ENCODE measurements at regions not wholly inside any gene's neighbourhood (a gene's known extent, or its start where the extent isn't known, plus 50 kb on each side); places are given as distances from the start of the nearest gene placed in this dataset.
"Not testable (repeated sequence)": the region's sequence is repeated elsewhere in the genome, so short reads cannot be mapped to it uniquely, and the experiment has no call there.

- DNase-seq (ENCODE audit: low read depth in 3 of 3) = no peak
These were observed 322.1 kb downstream of the MEX3B start for GRCh38 chr15:81723701-81724100.

DNA sequence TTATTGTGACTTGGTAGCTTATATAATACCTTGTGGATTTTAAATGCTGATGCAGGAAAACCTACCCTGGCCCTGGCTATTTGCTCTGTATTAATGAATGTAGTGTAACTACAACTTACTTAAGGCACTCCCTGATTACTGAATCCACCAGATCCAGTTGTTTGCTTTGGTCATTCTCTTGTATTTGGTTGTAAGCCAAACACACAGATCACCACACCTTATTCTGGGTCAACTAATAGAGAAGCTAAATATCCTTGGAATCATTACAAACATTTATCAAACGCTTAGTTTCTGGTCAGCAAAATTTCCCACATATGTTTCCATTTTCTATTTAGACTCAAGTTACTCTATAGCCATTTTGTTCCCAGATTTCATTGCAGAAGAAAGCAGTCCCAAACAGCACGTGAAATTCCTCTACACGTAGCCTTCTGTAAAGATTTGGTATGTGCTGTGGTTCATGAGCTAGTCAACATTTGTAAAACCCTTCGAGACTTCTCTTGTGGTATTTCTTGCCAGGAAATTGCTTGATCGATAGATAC is 322.6 kb downstream of the MEX3B start:
- DNase-seq (ENCODE audit: low read depth in 3 of 3) = no peak

- not testable (repeated sequence) for DNase-seq (ENCODE audit: low read depth in 3 of 3)
These were observed 329.4 kb downstream of the MEX3B start for GRCh38 chr15:81716468-81716867.

DNA sequence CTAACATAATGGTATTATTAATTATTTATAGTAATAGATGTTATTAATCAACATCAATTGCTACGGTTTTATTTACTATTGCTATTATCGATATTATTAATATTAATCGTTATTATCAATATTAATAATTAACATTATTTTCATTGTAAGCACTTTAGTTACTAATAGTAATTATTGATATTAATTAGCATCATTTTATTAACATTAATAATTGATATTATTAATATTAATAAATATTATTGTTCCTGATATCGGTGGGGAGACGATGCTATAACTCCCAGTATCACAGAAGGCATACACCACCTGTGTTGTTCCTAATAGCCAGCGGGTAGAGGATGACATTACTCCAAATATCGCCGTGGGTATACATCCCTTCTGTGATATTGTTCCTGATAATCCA is 335.5 kb downstream of the MEX3B start:
- DNase-seq (ENCODE audit: low read depth in 3 of 3) = no peak

- DNase-seq (ENCODE audit: low read depth in 3 of 3) = not testable (repeated sequence)
These were observed 332.9 kb upstream of the TMC3 start for GRCh38 chr15:81706816-81707346.

DNA sequence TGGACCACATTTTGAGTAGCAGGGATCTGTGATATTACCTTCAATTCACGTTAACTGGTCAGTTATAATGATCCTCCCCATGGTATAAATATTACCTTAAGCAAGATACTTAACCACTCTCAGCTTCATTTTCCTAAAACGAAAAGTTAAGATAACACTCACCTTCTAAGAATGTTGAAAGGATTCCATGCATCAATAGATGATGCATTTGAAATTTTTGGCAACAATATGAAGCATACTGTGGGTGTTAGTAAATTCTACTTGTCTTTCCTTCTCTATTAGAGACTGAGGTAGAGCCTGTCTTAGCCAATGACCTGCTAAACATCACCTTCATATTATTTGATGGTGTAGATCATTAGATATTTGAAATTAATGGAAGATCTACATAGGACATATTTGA is 331.7 kb upstream of the TMC3 start:
- DNase-seq (ENCODE audit: low read depth in 3 of 3) = not testable (repeated sequence)

GRCh38 chr15:81686021-81686420 is 312.0 kb upstream of the TMC3 start:
- DNase-seq (ENCODE audit: low read depth in 3 of 3) = no peak

DNA sequence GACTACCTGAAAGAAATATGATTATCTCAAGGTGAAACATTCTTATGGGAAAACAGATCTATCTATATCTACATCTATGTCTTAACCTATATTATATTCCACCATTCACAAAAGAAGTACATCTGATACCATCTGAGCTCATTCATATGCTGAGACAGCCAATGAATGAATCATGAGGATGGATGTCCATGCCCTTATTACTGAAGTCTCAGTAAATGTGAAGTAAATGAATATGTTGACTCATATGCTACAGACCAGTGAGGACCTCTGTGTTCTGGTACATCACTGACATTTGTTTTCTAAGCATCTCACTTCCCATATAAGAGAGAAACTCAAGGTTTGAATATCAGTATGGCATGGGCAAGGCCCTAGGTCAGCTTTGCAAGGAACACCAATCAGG is 311.2 kb upstream of the TMC3 start:
- no peak for DNase-seq (ENCODE audit: low read depth in 3 of 3)

GRCh38 chr15:81680829-81681228 is 306.8 kb upstream of the TMC3 start:
- no peak for DNase-seq (ENCODE audit: low read depth in 3 of 3)

GRCh38 chr15:81666839-81667238 is 292.8 kb upstream of the TMC3 start:
- no peak for DNase-seq (ENCODE audit: low read depth in 3 of 3)

DNA sequence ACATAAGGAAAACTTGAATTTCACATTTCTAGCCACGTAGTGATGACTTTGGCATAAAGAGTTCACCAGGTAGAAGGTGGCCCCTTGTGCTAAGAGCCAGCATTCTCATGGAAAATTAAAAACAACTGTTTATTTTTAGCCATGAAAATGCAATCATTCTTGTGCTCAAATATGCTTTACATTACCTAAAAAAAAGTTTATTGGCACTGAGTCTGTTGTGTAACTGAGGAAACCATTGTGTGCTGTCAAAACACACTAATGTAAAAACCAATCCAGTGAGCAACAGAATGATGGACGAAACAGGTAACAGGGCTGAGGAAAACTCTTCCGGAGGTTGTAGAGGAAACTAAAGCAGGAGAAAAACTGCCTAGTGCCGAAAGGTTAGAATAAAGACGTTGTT is 287.0 kb upstream of the TMC3 start:
- DNase-seq (ENCODE audit: low read depth in 3 of 3) = no peak

DNA sequence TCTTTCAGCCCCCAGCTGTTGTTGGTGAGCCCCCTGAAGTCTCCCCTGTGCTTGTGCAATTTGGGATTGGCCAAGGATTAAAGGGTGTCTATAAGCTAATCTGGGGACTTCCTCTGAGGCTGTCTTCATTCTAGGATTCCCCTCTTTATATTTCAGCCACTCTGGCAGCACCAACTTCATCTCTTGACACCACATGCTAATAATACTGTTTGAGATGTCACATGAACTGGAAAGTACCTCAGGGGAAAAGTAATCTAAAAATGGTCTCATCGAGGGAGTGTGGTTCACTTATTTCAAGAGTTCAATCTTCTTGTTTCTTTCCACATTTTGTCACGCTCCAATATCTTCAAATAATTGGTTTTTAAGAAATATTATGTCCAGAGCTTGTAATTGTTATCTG is 279.2 kb upstream of the TMC3 start:
- DNase-seq (ENCODE audit: low read depth in 3 of 3) = no peak

DNA sequence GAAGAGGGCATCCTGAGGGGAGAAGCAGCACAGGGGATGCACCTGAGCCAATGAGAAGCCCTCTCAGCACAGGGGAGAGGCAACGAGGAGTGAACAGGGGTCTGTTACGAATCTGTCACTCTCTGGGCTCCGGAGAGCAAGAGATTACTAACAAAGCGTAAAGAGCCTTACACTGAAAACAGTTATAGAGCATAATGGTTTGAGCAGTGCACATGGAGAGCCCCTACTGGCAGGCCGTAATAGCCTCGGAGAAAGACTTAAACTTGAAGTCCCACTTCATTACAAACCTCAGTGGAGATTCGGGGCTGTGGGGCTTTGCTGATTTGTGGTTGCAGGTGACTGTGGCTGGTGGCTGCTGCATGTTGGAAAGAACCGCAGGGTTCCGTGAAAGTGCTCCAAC is 271.5 kb upstream of the TMC3 start:
- no peak for DNase-seq (ENCODE audit: low read depth in 3 of 3)

GRCh38 chr15:81643771-81644170 is 269.8 kb upstream of the TMC3 start:
- DNase-seq (ENCODE audit: low read depth in 3 of 3) = no peak

DNA sequence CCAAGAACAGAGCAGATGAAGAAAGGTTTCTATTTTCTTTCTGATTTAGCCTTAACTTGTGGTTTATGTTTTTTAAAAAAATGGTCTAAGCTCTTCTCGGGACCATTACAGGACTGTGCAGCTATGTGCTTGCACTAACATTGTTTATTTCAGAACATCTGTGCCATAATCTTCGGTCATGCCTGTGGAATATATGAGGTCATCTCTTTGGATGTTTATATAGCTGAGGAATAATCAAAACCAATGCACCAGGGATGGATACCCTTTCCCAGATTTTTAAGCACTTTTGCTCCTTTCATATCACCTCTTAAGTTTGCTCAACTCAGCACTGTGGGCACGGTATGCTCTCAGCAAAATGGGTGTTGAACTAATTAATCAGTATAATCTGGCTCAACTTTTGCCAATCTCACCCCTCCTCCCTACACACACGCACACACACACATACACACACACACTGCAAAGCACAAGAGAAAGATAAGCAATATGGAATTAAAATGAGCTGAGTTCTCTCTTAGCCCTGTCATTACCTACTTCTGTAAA is 268.5 kb upstream of the TMC3 start:
- DNase-seq (ENCODE audit: low read depth in 3 of 3) = no peak

DNA sequence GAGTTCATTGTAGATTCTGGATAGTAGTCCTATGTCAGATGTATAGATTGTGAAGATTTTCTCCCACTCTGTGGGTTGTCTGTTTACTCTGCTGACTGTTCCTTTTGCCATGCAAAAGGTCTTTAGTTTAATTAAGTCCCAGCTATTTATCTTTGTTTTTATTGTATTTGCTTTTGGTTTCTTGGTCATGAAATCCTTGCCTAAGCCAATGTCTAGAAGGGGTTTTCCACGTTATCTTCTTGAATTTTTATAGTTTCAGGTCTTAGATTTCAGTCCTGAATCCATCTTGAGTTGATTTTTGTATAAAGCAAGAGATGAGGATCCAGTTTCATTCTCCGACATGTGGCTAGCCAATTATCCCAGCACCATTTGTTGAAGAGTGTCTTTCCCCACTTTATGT is 262.1 kb upstream of the TMC3 start:
- not testable (repeated sequence) for DNase-seq (ENCODE audit: low read depth in 3 of 3)

DNA sequence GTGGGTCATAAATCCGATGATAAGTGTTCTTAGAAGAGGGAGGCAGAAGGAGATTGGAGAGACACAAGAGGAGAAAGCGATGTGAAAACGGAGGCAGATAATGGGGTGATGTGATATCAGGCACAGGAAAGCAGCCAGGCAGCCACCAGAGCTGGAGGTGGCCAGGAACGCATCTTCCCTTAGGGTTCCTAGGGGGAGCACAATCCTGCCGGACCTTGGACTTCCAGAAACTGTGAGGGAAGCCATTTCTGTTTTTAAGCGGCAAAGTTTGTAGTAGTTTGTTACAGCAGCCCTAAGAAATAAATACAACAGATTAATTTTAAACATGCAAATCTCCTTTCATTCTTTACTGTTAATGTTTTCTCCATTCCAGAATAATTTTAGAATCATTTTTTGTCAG is 259.9 kb upstream of the TMC3 start:
- DNase-seq (ENCODE audit: low read depth in 3 of 3) = no peak

GRCh38 chr15:81625896-81626295 is 251.9 kb upstream of the TMC3 start:
- no peak for DNase-seq (ENCODE audit: low read depth in 3 of 3)

DNA sequence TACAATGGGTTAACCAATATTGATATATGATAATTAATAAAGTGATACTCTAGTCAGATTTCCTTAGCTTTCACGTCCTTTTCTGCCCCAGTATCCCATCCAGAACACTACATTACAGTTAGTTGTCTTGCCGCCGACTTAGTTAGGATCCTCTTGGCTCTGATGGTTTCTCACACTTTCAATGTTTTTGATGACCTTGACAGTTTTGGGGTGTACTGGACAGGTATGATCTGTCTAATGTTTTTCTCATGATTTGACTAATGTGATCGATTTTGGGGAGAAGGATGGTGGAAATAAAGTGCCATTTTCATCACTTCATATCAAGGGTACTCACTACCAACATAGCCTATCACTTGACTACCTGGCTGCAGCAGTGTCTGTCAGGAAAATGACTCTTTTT is 245.0 kb upstream of the TMC3 start:
- DNase-seq (ENCODE audit: low read depth in 3 of 3) = no peak

- DNase-seq (ENCODE audit: low read depth in 3 of 3) = no peak
These were observed 238.6 kb upstream of the TMC3 start for GRCh38 chr15:81612631-81613030.

DNA sequence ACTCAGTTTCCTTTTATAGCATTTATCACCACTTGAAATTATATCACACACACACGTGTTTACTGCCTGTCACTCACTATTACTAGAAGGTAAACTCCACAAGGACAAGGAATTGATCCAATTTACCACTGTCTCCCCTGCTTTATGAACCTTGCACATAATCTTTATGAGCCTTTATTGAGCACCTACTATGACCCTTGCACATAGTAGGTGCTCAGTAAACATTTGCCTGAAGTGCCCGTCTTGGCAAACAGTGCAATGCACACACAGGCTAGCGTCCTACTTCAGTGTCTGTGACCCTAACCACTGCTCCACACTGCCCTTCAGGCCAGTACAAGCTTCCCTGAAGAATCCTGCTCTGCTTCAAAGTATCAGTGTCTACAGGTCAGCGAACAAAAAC is 237.7 kb upstream of the TMC3 start:
- no peak for DNase-seq (ENCODE audit: low read depth in 3 of 3)

DNA sequence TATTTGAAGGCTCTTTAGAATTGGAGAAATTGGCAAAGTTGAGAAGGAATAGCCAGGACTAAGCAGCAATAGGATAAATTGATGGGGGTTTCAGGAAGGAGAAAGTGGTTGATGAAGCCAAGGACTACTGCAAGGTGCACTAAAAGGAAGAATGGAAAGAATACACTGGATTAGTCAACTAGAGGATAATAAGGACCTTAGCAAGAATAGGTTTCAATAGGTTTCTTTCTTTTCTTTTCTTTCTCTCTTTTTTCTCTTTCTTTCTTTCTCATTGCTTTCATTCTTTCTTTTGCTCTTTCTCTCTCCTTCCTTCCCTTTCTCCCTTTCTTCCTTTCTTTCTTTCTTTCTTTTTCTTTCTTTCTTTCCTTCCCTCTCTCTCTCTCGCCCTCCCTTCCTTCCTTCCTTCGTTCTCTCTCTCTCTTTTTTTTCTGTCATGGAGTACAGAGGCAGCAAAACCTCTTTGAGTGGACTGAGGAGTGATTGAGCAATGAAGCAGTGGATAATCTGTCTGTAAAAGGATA is 234.4 kb upstream of the TMC3 start:
- no peak for DNase-seq (ENCODE audit: low read depth in 3 of 3)

DNA sequence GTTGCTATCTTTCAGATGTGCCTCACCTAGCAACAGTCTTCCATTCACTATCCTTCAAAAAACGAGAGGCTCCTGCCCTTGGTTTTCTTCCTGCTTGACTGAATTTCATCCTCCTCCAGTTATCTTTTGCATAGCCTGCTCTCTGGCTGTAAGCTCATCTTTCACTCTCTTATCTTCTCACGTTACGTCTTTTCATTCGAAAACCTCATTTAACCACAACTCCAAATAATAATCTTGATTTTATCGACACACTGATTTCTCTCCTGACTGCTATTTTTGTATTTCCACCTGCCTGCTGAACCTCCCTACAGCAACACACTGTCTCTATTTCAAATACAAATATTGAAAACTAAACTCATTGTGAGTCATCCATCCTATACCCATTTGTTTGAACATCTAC is 230.7 kb upstream of the TMC3 start:
- no peak for DNase-seq (ENCODE audit: low read depth in 3 of 3)
